DND-41 (cell line): ENCODE measurements at regions not wholly inside any gene's neighbourhood (a gene's known extent, or its start where the extent isn't known, plus 50 kb on each side); places are given as distances from the start of the nearest gene placed in this dataset.

ENCODE experiments used
- ATAC-seq: fragments of 200-7000 bp; cut with Tn5 transposase; 3 replicates; pipeline ENCODE4 v1.9.1; 2021; ENCODE audit warnings: low read depth; ENCODE audit not compliant: insufficient read depth
- DNase-seq: peaks from one replicate; pipeline ENCODE4 v3.0.0-alpha.2; 2020
- H2AFZ ChIP-seq: 2 replicates; pipeline ENCODE4 v1.6.0; 2012; ENCODE audit warnings: low read depth, low read length
- H3K27ac ChIP-seq: 2 replicates; pipeline ENCODE4 v1.5.1; 2012; ENCODE audit warnings: low read length, inconsistent platforms
- H3K27me3 ChIP-seq: fragments of 200-600 bp; sonication (generic); 2 replicates; pipeline ENCODE4 v1.6.0; 2012; ENCODE audit warnings: low read length, mild to moderate bottlenecking, inconsistent platforms; ENCODE audit not compliant: insufficient read depth, poor library complexity
- H3K36me3 ChIP-seq: 2 replicates; pipeline ENCODE4 v1.5.1; 2012; ENCODE audit warnings: low read length, inconsistent platforms; ENCODE audit not compliant: insufficient read depth
- H3K4me1 ChIP-seq: 2 replicates; pipeline ENCODE4 v1.5.1; 2012; ENCODE audit warnings: mild to moderate bottlenecking, low read length; ENCODE audit not compliant: insufficient read depth
- H3K4me2 ChIP-seq: 2 replicates; pipeline ENCODE4 v1.6.0; 2012; ENCODE audit warnings: mild to moderate bottlenecking, moderate library complexity, low read length, inconsistent platforms; ENCODE audit not compliant: insufficient read depth
- H3K4me3 ChIP-seq, 2 experiments: fragments of 200-600 bp in 1 of 2; shearing (Covaris generic) in 1 of 2; 2 replicates each; pipeline ENCODE4 v1.5.1; 2012 to 2016; ENCODE audit warnings: inconsistent platforms in 2 of 2, low read length in 2 of 2, mild to moderate bottlenecking in 2 of 2, low read depth in 1 of 2, moderate library complexity in 1 of 2
- H3K79me2 ChIP-seq: 2 replicates; pipeline ENCODE4 v1.6.0; 2012; ENCODE audit warnings: low read length, inconsistent platforms; ENCODE audit not compliant: insufficient read depth
- H3K9ac ChIP-seq: 2 replicates; pipeline ENCODE4 v1.6.0; 2012; ENCODE audit warnings: low read depth, mild to moderate bottlenecking, inconsistent platforms, low read length, moderate library complexity
- H3K9me3 ChIP-seq: 2 replicates; pipeline ENCODE4 v1.5.1; 2012; ENCODE audit warnings: low read length, moderate library complexity, mild to moderate bottlenecking, inconsistent platforms; ENCODE audit not compliant: insufficient read depth, severe bottlenecking
- H4K20me1 ChIP-seq: 2 replicates; pipeline ENCODE4 v1.6.0; 2012; ENCODE audit warnings: low read length; ENCODE audit not compliant: insufficient read depth
- EZH2 ChIP-seq: IDR thresholded peaks from 3 replicates; pipeline ENCODE4 v1.6.1; 2012; ENCODE audit warnings: borderline replicate concordance, low read depth, mild to moderate bottlenecking, moderate library complexity, low read length, inconsistent platforms; ENCODE audit not compliant: severe bottlenecking
- TF ChIP-seq, protein P1 (sequence below): IDR thresholded peaks from 2 replicates; pipeline ENCODE4 v1.5.1; 2012; ENCODE audit warnings: borderline replicate concordance, low read length, moderate library complexity, mild to moderate bottlenecking; ENCODE audit not compliant: poor library complexity, severe bottlenecking; ENCODE audit errors: extremely low read depth

DNA sequence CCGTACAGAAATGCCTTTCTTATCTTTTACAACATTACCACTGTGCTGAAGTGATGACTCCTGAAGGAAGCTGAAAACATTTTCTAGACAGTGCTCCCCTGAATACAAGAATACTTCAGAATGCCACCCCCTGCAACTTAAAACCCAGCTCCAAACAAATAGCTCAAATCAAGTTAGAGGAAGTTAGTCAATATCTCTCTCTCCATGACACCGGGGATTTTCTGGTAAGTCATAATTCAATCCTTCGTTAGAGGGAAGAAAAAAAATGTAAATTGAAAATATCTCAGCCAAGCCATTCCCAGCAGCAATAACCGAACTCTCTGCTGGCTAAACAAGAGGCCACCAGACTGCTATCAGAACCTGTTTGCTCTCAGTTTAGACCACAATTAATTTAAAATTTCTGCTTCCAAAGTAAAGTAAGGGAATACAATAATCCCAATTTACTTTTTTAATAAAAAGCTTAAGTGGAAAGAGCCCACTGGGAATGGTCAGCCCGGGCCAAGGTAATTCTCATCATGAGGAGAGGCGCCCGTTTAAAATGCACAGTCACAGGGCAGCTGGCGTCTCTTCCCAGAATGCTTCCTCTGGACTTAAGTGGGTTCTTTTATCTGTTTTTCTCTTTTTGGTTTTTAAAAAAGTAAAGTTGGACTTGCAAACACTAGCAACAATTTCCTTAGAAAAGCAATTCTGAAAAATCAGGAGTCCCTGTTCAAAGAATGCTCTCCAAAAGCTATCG lies 710.1 kb upstream of the STXBP6 start:
- Histone ChIP-seq H3K79me2 (no peaks in the 10 kb centered on the region), H3K27ac (no peak overlapping the region), H3K36me3 (no peaks in the 10 kb centered on the region), H3K4me2 (no peak overlapping the region), H4K20me1 (no peaks in the 10 kb centered on the region), H3K27me3 (no peaks in the 10 kb centered on the region), H2AFZ (no peak overlapping the region), H3K4me3 (no peak overlapping the region), H3K9me3 (no peaks in the 10 kb centered on the region), H3K4me1 (no peaks in the 10 kb centered on the region), H3K9ac (no peak overlapping the region)
- DNase-seq = no peak
- ATAC-seq = no peak
- TF ChIP-seq, protein P1, sequence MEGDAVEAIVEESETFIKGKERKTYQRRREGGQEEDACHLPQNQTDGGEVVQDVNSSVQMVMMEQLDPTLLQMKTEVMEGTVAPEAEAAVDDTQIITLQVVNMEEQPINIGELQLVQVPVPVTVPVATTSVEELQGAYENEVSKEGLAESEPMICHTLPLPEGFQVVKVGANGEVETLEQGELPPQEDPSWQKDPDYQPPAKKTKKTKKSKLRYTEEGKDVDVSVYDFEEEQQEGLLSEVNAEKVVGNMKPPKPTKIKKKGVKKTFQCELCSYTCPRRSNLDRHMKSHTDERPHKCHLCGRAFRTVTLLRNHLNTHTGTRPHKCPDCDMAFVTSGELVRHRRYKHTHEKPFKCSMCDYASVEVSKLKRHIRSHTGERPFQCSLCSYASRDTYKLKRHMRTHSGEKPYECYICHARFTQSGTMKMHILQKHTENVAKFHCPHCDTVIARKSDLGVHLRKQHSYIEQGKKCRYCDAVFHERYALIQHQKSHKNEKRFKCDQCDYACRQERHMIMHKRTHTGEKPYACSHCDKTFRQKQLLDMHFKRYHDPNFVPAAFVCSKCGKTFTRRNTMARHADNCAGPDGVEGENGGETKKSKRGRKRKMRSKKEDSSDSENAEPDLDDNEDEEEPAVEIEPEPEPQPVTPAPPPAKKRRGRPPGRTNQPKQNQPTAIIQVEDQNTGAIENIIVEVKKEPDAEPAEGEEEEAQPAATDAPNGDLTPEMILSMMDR = no peak
- TF ChIP-seq EZH2 = no peak

DNA sequence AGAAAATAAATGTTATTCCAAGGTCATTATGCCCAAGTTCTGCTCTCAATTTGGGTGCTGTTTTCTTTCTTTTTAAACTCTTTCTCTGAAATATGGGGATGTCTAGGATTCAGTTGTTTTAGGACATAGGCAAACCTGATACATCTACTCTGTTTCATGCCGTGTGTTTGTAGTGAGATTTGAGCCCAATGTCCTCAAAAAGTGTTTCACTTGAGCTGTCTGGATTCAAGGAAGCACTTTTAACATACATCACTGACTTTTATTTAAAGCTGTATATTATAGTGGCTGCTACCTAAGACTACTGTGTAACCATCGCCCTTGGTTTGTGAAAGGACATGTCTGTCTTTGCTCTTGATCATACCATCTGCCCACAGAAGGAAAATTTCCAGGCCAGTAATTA lies 709.3 kb upstream of the STXBP6 start:
- no peak overlapping the region for H3K4me2 ChIP-seq
- H3K9ac ChIP-seq = no peak overlapping the region
- H2AFZ ChIP-seq = no peak overlapping the region
- no peaks in the 10 kb centered on the region for H3K79me2 ChIP-seq
- ATAC-seq = no peak
- no peaks in the 10 kb centered on the region for H3K4me1 ChIP-seq
- H3K36me3 ChIP-seq = no peaks in the 10 kb centered on the region
- no peaks in the 10 kb centered on the region for H4K20me1 ChIP-seq
- no peak overlapping the region for H3K27ac ChIP-seq
- DNase-seq = no peak
- no peaks in the 10 kb centered on the region for H3K27me3 ChIP-seq
- no peak overlapping the region for H3K4me3 ChIP-seq
- no peaks in the 10 kb centered on the region for H3K9me3 ChIP-seq
- TF ChIP-seq EZH2 = no peak
- TF ChIP-seq, protein P1 = no peak

- Histone ChIP-seq H2AFZ (no peak overlapping the region), H3K79me2 (no peaks in the 10 kb centered on the region), H3K4me2 (no peak overlapping the region), H3K36me3 (no peaks in the 10 kb centered on the region), H3K27me3 (no peaks in the 10 kb centered on the region), H4K20me1 (no peaks in the 10 kb centered on the region), H3K27ac (no peak overlapping the region), H3K9ac (no peak overlapping the region), H3K4me3 (no peak overlapping the region), H3K4me1 (no peaks in the 10 kb centered on the region), H3K9me3 (no peaks in the 10 kb centered on the region)
- no peak for DNase-seq
- TF ChIP-seq EZH2 = no peak
- TF ChIP-seq, protein P1 = no peak
- no peak for ATAC-seq
Measured at GRCh38 chr14:25757364-25757763, 707.4 kb upstream of the STXBP6 start.

DNA sequence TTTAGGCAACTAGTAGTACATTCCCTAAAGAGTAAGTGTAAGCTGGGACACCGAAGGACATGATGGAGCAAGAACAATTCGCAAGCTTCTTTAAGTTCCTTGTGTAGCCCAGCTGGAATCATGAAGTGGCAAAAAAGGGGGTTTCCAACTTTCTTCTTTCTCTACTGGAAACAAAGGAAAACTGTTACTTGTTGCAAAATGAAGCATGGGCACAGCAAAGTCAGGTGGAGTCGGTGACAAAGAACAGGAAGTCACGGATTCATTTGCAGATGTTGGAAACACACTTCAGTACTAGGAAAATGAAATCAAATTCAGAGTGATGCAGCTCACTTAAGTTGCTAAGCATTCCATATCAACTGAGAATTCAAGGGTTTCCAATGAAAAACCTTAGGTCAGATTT lies 706.9 kb upstream of the STXBP6 start:
- Histone ChIP-seq H3K27ac (no peak overlapping the region), H3K4me3 (no peak overlapping the region), H2AFZ (no peak overlapping the region), H3K79me2 (no peaks in the 10 kb centered on the region), H3K9ac (no peak overlapping the region), H4K20me1 (no peaks in the 10 kb centered on the region), H3K9me3 (no peaks in the 10 kb centered on the region), H3K27me3 (no peaks in the 10 kb centered on the region), H3K4me2 (no peak overlapping the region), H3K4me1 (no peaks in the 10 kb centered on the region), H3K36me3 (no peaks in the 10 kb centered on the region)
- no peak for TF ChIP-seq EZH2
- TF ChIP-seq, protein P1 = no peak
- DNase-seq (no peak), ATAC-seq (no peak)
